PC-3 (cell line): ENCODE measurements at regions not wholly inside any gene's neighbourhood (a gene's known extent, or its start where the extent isn't known, plus 50 kb on each side); places are given as distances from the start of the nearest gene placed in this dataset.

ENCODE experiments used
- ATAC-seq: fragments of 200-7000 bp; cut with Tn5 transposase; 2 replicates; pipeline ENCODE4 v1.9.1; 2020; ENCODE audit warnings: mild to moderate bottlenecking, moderate library complexity
- BruUV-seq: library from RNA; stranded (reverse); fragments of 400-500 nt; replicated peaks from 2 replicates; lab custom pipeline; 2021; lab: Mats Ljungman, UMichigan
- CTCF ChIA-PET: fragments of 300-600 bp; sonication (Branson Sonifier 250); formaldehyde crosslinking; loops from one replicate; lab custom pipeline; 2022; ENCODE audit warnings: antibody characterized with exemption; lab: Charles Lee
- POLR2A ChIA-PET: fragments of 300-600 bp; sonication (Branson Sonifier 250); formaldehyde crosslinking; loops from one replicate; lab custom pipeline; 2022; ENCODE audit warnings: antibody characterized with exemption; ENCODE audit not compliant: unreplicated experiment; lab: Charles Lee
- DNase-seq: peaks from one replicate; pipeline ENCODE4 v3.0.0-alpha.2; 2015
- H2AFZ ChIP-seq: fragments of 300-600 bp; sonication (generic); 2 replicates; pipeline ENCODE4 v1.6.0; 2016; ENCODE audit warnings: antibody characterized with exemption, low read length
- H3F3A ChIP-seq: fragments of 300-600 bp; sonication (generic); one replicate; pipeline ENCODE4 v1.6.0; 2017; ENCODE audit warnings: antibody characterized with exemption, low read length, control low read depth, mild to moderate bottlenecking; ENCODE audit not compliant: unreplicated experiment
- H3K27ac ChIP-seq: fragments of 300-600 bp; sonication (generic); 2 replicates; pipeline ENCODE4 v1.5.1; 2016; ENCODE audit warnings: mild to moderate bottlenecking, low read length
- H3K27me3 ChIP-seq: fragments of 300-600 bp; sonication (generic); 2 replicates; pipeline ENCODE4 v1.6.1; 2016; ENCODE audit warnings: low read length, mixed read lengths
- H3K36me3 ChIP-seq: fragments of 300-600 bp; sonication (generic); 2 replicates; pipeline ENCODE4 v1.6.1; 2016; ENCODE audit warnings: low read depth, mixed run types, low read length, mixed read lengths
- H3K4me1 ChIP-seq: fragments of 300-600 bp; sonication (generic); 2 replicates; pipeline ENCODE4 v1.5.1; 2016; ENCODE audit warnings: low read length; ENCODE audit not compliant: insufficient read depth
- H3K4me2 ChIP-seq: fragments of 300-600 bp; sonication (generic); 2 replicates; pipeline ENCODE4 v1.6.0; 2016; ENCODE audit warnings: low read length
- H3K4me3 ChIP-seq: fragments of 300-600 bp; sonication (generic); 2 replicates; pipeline ENCODE4 v1.5.1; 2016; ENCODE audit warnings: mild to moderate bottlenecking, low read length, mixed read lengths
- H3K79me2 ChIP-seq: fragments of 300-600 bp; sonication (generic); 2 replicates; pipeline ENCODE4 v1.6.1; 2017; ENCODE audit warnings: low read length, mixed read lengths
- H3K9ac ChIP-seq: fragments of 300-600 bp; sonication (generic); 2 replicates; pipeline ENCODE4 v1.6.0; 2016; ENCODE audit warnings: mild to moderate bottlenecking, low read length
- H3K9me2 ChIP-seq: fragments of 300-600 bp; sonication (generic); replicated peaks from 2 replicates; pipeline ENCODE4 v1.6.1; 2016; ENCODE audit warnings: mixed run types, low read length, mixed read lengths
- H3K9me3 ChIP-seq: fragments of 300-600 bp; sonication (generic); 2 replicates; pipeline ENCODE4 v1.6.1; 2016; ENCODE audit warnings: low read length, mixed read lengths
- H4K20me1 ChIP-seq: fragments of 300-600 bp; sonication (generic); 2 replicates; pipeline ENCODE4 v1.6.1; 2016; ENCODE audit warnings: low read length, mixed read lengths
- EZH2 ChIP-seq: fragments of 300-600 bp; sonication (generic); IDR thresholded peaks from one replicate; pipeline ENCODE4 v1.6.1; 2017; ENCODE audit warnings: antibody characterized with exemption, mild to moderate bottlenecking, low read length; ENCODE audit not compliant: unreplicated experiment
- EZH2phosphoT487 ChIP-seq: fragments of 300-600 bp; sonication (generic); IDR thresholded peaks from 2 replicates; pipeline ENCODE4 v1.6.1; 2018; ENCODE audit warnings: mild to moderate bottlenecking, antibody characterized with exemption, low read length, borderline replicate concordance
- intact Hi-C: fragments of 100-400 bp; cut with micrococcal nuclease; formaldehyde crosslinking; loops from 2 replicates; pipeline ENCODE4 v1.9.0; 2023
- TF ChIP-seq, protein P1 (sequence below): fragments of 300-600 bp; sonication (generic); conservative IDR thresholded peaks from 2 replicates; pipeline ENCODE4 v1.5.1; 2017; ENCODE audit warnings: antibody characterized with exemption, low read depth, mild to moderate bottlenecking, low read length

DNA sequence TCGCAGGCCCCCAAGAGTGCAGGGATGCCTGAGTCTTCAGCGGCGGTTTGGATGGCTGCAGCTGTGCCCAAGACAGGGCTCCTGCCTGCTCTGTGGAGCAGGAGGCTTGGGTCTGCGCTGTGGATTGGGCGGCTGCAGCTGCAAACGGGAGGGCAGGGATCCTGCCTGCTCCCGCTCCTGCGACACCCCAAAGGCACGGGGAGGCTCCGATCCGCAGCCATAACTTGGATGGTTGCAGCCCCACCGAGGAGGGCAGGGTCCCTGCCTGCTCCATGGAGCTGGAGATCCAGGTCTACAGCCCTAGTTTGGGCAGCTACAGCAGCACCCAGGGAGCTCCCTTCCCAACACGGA is 898.8 kb upstream of the NEGR1 start:
- H3F3A ChIP-seq = no peaks in the 10 kb centered on the region
- TF ChIP-seq EZH2phosphoT487 (no peak), EZH2 (no peak)
- TF ChIP-seq, protein P1, sequence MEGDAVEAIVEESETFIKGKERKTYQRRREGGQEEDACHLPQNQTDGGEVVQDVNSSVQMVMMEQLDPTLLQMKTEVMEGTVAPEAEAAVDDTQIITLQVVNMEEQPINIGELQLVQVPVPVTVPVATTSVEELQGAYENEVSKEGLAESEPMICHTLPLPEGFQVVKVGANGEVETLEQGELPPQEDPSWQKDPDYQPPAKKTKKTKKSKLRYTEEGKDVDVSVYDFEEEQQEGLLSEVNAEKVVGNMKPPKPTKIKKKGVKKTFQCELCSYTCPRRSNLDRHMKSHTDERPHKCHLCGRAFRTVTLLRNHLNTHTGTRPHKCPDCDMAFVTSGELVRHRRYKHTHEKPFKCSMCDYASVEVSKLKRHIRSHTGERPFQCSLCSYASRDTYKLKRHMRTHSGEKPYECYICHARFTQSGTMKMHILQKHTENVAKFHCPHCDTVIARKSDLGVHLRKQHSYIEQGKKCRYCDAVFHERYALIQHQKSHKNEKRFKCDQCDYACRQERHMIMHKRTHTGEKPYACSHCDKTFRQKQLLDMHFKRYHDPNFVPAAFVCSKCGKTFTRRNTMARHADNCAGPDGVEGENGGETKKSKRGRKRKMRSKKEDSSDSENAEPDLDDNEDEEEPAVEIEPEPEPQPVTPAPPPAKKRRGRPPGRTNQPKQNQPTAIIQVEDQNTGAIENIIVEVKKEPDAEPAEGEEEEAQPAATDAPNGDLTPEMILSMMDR = no peak
- H3K4me3 ChIP-seq = no peak overlapping the region
- H3K4me2 ChIP-seq = no peak overlapping the region
- no peaks in the 10 kb centered on the region for H3K4me1 ChIP-seq
- no peaks in the 10 kb centered on the region for H3K79me2 ChIP-seq
- H3K36me3 ChIP-seq = no peaks in the 10 kb centered on the region
- ATAC-seq (no peak), DNase-seq (no peak)
- no peaks in the 10 kb centered on the region for H3K9me2 ChIP-seq
- intact Hi-C loops = no loop called here
- H2AFZ ChIP-seq = no peak overlapping the region
- CTCF ChIA-PET = no interaction called here
- H3K9ac ChIP-seq = no peak overlapping the region
- H4K20me1 ChIP-seq = no peaks in the 10 kb centered on the region
- H3K27ac ChIP-seq = no peak overlapping the region
- H3K9me3 ChIP-seq = no peaks in the 10 kb centered on the region
- POLR2A ChIA-PET = no interaction called here
- H3K27me3 ChIP-seq = no peaks in the 10 kb centered on the region
- BruUV-seq = no TSS peak

DNA sequence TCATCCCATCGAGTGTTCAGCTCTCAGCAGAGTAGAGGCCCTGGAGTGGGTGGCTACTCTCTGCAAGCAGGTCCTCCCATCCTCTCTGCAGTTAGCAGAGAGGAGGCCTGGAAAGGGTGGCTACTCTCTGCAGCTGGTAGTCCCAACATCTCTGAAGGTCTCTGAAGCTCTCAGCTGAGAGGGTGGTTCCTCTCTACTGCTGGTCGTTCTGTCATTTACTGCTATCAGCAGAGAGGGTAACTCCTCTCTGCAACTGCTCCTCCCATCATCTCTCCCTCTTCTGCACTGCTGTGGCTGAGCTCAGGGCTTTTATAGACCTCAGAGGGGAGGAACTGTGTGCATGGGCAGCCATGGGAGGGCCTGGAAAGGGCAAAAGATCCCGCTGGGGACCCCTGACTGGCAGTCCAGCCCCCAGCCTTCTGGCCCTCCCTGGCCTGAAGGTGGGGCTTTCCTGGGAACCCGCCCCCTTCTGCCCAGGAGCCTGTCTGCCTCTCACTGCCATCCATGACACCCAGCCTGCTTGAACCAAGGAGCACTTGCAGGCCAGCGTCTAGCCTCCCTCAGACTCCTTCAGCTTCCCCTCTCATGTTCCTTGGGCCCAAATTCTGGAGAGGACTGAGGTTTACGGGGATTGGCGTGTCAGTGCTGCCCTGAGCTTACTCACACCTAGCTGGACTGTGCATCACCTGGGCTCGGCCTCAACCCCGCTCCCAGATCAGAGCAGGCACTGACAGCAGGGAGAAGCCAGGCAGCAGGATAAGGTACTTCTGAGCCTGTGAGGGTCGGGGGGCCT is 898.3 kb upstream of the NEGR1 start:
- CTCF ChIA-PET = no interaction called here
- H3K27me3 ChIP-seq = no peaks in the 10 kb centered on the region
- intact Hi-C loops = no loop called here
- H3K9me2 ChIP-seq = no peaks in the 10 kb centered on the region
- no peaks in the 10 kb centered on the region for H3F3A ChIP-seq
- no peak overlapping the region for H3K27ac ChIP-seq
- H3K36me3 ChIP-seq = no peaks in the 10 kb centered on the region
- H2AFZ ChIP-seq = no peak overlapping the region
- H3K4me1 ChIP-seq = no peaks in the 10 kb centered on the region
- H3K4me2 ChIP-seq = no peak overlapping the region
- ATAC-seq = no peak
- H3K9ac ChIP-seq = no peak overlapping the region
- POLR2A ChIA-PET = no interaction called here
- no peak for DNase-seq
- no peaks in the 10 kb centered on the region for H3K79me2 ChIP-seq
- H3K9me3 ChIP-seq = no peaks in the 10 kb centered on the region
- H4K20me1 ChIP-seq = no peaks in the 10 kb centered on the region
- no TSS peak for BruUV-seq
- no peak overlapping the region for H3K4me3 ChIP-seq
- TF ChIP-seq EZH2 (no peak), EZH2phosphoT487 (no peak)
- TF ChIP-seq, protein P1 = no peak

DNA sequence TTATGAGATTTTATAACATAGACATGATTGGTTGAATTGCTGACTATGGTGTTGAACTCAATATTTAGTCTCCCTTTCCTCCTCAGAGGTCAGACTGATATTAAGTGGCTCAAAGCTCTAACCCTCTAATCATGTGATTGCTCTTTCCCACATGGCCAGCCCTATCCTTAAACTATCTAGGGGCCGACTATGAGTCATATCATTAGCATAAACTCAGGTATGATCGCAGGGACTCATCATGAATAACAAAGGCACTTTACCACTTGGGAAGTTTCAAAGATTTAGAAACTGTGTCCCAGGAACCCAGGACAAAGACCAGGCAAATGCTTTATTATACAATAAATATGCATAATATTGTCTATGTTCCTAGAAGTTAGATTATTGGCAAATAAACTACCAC is 894.6 kb upstream of the NEGR1 start:
- DNase-seq (no peak), ATAC-seq (no peak)
- Histone ChIP-seq H3K9me2 (no peaks in the 10 kb centered on the region), H3K36me3 (no peaks in the 10 kb centered on the region), H3K4me1 (no peaks in the 10 kb centered on the region), H3K79me2 (no peaks in the 10 kb centered on the region), H3K27me3 (no peaks in the 10 kb centered on the region), H3K4me2 (no peak overlapping the region), H2AFZ (no peak overlapping the region), H4K20me1 (no peaks in the 10 kb centered on the region), H3F3A (no peaks in the 10 kb centered on the region), H3K27ac (no peak overlapping the region), H3K9me3 (no peaks in the 10 kb centered on the region), H3K9ac (no peak overlapping the region), H3K4me3 (no peak overlapping the region)
- BruUV-seq = no TSS peak
- POLR2A ChIA-PET = no interaction called here
- intact Hi-C loops = no loop called here
- TF ChIP-seq EZH2phosphoT487 (no peak), EZH2 (no peak)
- TF ChIP-seq, protein P1 = no peak
- CTCF ChIA-PET = no interaction called here
